GM19099 (cell line): ENCODE measurements at regions not wholly inside any gene's neighbourhood (a gene's known extent, or its start where the extent isn't known, plus 50 kb on each side); places are given as distances from the start of the nearest gene placed in this dataset.

Source experiments
- POLR2A ChIP-seq: IDR thresholded peaks from 3 replicates; pipeline ENCODE4 v1.6.1; 2011; ENCODE audit warnings: low read depth; ENCODE audit not compliant: insufficient read length; ENCODE audit errors: extremely low read depth

DNA sequence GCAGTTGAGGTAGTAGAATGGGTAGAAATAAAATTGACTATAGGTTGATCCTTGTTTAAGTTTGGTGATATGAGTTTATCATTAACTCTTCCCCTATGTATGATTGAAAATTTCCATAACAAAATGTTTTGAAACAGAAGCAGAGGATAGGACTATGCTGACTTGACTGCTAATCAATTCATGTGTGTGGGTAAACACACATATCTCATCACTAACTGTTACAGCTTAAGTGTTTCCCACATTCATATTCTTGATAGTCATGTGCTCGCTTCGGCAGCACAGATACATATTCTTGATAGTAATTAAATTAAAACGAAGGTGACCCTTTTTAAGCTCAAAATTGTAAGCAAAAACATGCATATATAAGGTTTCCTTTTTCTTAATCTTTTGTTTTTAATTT lies 68.2 kb upstream of the SAMSN1 start:
- no peak for TF ChIP-seq POLR2A

DNA sequence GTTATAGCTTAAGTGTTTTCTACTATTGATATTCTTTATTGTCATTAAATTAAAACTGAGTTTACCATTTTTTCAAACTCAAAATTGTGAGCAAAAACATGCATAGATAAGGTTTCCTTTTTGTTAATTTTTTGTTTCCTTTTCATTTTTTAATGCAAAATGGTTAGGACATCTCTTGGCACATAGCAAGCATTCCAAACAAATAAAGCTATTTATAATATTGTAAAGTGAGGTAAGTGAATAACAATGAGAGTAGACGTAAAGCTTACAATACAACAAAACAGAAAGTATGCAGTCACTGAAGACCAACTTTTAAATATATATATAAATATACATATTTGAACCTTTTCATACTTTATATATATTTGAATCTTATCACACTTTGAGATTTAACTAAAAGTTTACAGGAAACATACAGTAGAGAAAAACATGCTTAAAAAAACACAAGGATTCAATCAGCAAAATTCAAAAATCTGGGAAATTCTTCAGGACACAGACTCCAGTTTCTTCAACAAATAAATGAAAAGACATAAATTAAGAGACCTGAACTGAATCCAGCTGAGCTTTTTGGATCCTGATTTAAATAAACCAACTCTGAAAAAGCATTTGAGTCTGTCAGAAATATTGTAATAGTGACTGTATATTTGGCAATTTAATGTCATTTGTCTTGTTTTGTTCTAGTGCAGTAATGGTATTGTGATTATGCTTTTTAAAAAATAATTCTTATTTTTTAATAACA lies 67.5 kb upstream of the SAMSN1 start:
- TF ChIP-seq POLR2A: no peak

DNA sequence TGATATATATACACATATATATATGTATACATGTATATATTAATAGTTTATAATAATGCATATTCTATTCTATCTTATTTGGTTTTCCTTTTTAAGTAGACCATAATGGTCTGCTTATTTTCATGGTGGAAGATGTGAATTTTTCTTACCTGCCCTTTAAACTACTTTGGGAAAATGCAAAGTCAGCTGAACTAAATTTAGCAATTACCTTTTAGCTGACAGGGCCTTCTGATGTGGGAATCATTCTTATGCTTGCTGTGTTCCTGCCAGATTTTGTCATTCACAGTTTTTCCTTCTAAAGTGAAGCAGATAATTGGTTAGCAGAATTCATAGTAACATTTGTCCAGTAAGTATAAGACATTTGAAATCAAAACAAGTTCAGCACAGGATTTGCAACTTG lies 63.2 kb upstream of the SAMSN1 start:
- no peak for TF ChIP-seq POLR2A

- no peak for TF ChIP-seq POLR2A
Observed at GRCh38 chr21:14607262-14607661, 61.1 kb upstream of the SAMSN1 start.

DNA sequence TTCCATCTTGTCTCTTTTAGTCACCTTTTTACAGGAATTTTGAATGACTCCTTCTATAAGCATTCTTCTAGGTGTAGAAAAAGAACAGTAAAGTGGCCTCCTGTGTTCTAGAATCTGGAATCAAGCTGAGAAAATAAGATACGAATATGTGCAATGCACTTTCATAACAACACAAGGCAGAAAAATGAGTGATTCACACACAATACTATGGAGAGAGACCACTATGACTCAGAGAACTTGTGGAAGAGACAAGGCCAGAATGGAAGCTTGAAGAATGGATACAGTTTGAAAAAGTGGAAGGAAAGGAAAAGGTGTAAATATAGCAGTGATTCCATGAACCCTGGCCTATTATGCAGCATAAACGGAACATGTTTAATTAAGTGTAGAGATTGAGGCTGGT lies 57.1 kb upstream of the SAMSN1 start:
- no peak for TF ChIP-seq POLR2A

DNA sequence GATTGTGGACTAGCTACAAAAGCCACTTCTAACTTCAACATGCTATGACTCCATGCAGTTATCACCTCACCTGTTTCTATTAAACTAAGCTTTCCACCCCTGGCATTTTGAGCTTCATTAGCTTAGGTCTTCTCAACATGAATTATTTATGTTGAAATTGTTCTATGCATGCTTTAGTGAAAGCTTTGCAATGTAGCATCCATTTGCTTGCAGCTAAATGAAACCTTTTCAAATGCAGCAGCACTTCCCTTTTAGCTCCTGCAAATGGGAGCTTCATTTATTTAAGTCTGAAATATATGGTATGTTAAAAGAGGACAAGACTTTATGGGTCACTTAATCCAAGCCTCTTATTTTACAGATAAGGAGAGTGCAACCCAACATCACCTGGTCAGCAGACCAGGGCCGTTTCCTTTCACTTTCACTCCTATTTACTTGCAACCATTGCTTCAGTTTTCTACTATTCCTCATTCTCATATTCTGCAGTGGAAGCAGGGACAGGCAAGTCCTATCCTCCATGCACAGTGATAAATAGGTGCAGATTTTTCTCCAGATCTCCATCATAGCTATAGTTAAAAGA lies 56.4 kb upstream of the SAMSN1 start:
- TF ChIP-seq POLR2A: no peak

DNA sequence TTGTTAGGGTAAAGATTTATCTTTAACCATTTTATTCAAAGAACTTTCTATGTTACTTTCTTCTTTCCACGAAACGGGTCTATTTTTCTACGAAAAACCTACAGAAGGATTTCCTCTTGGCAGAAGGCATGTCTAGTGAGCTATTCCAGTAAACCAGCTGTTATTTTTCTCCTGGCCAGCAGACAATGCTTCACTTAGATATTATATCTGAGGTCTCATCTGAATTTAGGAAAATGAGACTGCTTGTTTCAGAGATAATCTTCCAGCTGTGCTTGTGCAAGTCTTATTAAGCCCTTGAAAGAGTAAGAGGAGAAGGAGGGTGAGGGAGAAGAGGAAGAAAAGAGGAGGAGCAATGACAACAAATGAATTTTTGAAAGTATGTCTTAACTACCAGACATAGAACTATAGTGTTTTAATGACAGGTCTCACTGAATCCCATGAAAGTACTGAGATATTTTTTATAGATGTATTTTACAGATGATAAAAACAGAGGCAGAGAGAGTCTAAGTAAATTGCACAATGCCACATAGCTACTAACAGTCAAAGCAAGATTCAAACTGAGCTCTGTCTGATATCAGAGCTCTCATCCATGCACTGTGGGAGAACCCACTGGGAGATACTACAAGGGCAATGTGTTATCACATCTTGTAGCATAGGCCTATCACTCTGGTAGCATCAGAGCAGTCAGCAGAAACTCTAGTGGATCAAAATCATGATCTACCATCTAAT lies 54.6 kb upstream of the SAMSN1 start:
- TF ChIP-seq POLR2A: no peak

DNA sequence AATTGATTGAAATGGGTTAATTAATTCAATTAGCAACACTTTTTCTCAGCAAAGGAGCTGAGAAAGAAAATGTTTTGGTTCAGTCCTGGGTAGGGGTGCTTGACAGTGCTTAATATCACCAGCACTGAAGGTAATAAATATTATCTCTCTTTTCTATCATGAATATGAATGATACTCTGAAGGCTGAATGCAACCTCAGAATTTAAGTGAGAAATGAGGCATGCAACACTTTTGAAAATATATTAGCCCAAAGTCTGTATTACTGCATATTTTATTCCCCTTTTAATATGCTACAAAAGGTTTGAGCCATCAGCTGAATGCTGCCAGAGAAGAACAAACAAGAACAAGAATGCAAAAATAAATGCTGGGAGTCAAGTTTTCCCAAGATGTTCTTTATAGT lies 52.0 kb upstream of the SAMSN1 start:
- TF ChIP-seq POLR2A: no peak
